ENCODE measurements at regions not wholly inside any gene's neighbourhood (a gene's known extent, or its start where the extent isn't known, plus 50 kb on each side); places are given as distances from the start of the nearest gene placed in this dataset.

DNA sequence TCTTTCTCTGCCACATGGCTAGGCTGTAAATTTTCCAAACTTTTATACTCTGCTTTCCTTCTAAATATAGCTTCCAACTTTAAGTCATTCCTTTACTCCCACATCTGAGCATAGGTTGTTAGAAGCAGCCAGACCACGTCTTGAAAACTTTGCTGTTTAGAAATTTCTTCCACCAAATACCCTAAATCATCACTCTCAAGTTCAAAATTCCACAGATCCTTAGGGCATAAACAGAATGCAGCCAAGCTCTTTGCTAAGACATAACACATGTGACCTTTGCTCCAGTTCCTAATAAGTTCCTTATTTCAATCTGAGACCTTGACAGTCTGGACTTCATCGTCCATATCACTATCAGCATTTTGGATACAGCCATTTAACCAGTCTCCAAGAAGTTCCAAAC lies 749.9 kb downstream of the METTL15 start:
- DNase-seq = no peak
- intact Hi-C loops (cut with DNase I) = no loop called here
- no peak for ATAC-seq (ENCODE audit: poor library complexity)

DNA sequence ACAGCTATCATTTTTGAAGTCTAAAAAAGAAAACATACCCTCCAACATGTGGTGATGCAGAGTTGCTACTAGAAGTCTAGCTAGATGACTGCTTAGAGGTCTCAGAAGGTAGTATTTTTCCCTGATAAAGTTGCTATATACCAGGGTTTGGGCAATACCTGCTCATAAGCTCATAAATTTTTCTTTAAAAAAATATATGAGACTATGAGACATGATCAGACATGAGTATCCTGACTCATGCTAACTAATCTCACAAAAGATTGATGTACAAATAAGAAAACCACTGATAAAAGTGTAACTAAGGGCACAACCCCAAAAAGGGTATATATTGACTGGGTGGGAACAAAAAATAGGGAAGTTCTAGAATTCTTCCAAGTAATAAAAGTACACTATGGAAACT lies 740.9 kb downstream of the METTL15 start:
- no peak for ATAC-seq (ENCODE audit: poor library complexity)
- DNase-seq = no peak
- intact Hi-C loops (cut with DNase I) = no loop called here

DNA sequence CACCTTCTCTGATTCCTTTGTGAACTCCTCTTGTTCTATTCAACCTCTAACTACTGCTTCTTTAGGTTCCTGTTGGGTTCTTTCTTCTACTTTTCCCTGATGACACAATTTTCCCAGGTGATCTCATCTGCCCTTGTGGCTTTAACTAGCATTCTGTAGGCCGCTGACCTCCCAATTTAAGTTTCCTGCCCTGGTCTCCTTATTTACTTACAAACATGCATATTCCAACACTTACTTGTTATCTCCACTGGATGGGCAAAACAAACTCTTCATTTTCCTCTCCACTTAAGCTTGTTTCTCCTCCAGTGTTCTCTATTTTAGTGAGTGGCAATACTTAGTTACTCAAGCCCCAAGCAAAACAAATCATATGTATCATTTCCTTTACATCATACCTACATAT lies 734.5 kb downstream of the METTL15 start:
- intact Hi-C loops (cut with DNase I) = no loop called here
- ATAC-seq (ENCODE audit: poor library complexity) (no peak), DNase-seq (no peak)

GRCh38 chr11:28838741-28839140 lies 730.6 kb downstream of the METTL15 start:
- no peak for DNase-seq
- intact Hi-C loops (cut with DNase I) = no loop called here
- ATAC-seq (ENCODE audit: poor library complexity) = no peak

GRCh38 chr11:28837599-28837998 lies 729.4 kb downstream of the METTL15 start:
- ATAC-seq (ENCODE audit: poor library complexity) = no peak
- DNase-seq = no peak
- intact Hi-C loops (cut with DNase I) = no loop called here

- intact Hi-C loops (cut with DNase I) = no loop called here
- DNase-seq (no peak), ATAC-seq (ENCODE audit: poor library complexity) (no peak)
These were observed 728.3 kb downstream of the METTL15 start for GRCh38 chr11:28836285-28837081.

DNA sequence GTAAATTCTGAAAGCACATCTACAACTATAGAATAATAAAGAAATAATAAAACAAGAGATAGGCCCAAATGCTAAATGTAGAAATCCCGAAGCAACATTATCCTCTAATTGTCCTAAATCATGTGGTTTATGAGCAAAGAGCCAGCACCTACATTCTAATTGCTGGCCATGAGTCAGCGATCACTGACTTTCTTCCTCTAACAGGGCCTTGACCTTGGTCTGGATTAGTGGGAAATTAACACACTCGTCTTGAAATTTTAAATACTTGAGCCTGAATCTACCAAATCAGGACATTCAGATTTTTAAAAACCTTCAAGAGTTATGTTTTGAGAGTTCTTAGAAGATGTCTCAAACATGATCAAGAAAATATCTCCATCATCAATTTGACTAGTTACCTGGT lies 727.6 kb downstream of the METTL15 start:
- DNase-seq (no peak), ATAC-seq (ENCODE audit: poor library complexity) (no peak)
- intact Hi-C loops (cut with DNase I) = no loop called here

DNA sequence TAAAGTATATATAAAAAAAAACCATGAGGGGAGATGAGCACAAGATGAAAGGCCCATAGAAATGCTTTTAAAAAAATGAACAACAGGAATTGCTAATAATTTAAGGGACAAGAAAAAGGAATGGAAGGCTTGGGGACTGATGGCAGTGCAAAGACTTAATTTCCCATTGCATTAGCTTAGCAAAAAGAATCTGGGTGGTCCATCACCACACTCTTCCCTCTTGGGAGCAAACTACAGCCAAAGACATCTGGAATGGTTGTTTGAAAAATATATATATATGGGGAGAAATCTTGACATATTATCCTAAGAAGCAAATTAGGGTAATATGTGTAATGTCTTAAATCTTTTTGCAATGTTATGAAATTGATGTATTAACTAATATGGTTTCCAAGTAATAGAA lies 727.1 kb downstream of the METTL15 start:
- intact Hi-C loops (cut with DNase I) = no loop called here
- ATAC-seq (ENCODE audit: poor library complexity) = no peak
- DNase-seq = no peak

DNA sequence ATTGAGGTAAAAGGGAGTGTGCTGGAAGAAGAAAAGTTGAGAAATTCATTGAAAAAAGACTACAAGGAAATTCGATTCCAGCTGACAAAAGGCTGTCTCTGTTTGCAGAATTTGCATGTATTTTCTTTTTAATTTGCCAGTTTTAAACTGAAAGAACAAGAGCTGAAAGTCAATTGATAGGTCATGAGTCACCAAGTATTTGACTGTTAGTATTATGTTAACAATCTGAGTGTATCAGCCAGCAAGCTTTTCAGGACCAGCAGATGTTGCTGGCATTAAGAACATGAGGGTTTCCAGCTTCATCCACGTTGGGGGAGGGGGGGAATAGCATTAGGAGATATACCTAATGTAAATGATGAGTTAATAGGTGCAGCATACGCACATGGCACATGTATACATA lies 726.7 kb downstream of the METTL15 start:
- intact Hi-C loops (cut with DNase I) = no loop called here
- ATAC-seq (ENCODE audit: poor library complexity) (no peak), DNase-seq (no peak)

DNA sequence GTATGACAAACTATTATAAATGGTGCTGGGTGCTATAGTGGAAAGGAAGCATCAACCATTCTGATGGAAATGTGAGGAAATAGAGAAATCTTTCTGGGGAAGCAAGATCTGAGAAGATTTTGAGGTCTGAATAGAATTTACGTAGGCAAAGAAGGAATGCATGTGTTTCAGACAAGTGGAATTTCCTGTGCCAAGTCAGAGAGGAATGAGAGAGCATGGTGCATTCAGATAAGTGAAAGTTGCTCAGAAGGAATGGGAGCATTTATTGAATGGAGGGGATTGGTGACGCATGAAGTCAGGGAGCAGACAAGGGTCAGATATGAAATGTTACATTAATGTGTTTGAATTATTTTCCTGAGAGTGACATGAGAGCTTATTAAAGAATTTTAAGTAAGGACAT lies 725.5 kb downstream of the METTL15 start:
- ATAC-seq (ENCODE audit: poor library complexity) (no peak), DNase-seq (no peak)
- intact Hi-C loops (cut with DNase I) = no loop called here

DNA sequence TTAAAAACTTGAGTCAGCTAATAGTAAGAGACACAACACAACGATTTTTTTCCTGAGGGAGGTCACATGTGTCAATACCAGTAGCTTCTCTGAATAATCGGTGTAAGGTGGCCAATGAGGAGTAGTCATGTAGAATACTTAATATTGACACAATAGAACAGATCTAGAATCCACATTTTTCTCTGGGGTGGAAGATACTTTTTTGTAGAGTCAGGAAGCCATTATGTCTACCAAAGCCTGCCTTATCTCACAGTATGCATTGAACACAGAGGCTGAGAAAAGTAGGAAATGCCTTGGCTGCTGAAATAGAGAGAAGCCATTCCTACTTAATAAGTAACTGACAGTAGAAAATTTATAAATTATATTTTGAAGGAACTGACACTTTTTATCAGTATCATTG lies 725.0 kb downstream of the METTL15 start:
- ATAC-seq (ENCODE audit: poor library complexity) (no peak), DNase-seq (no peak)
- intact Hi-C loops (cut with DNase I) = no loop called here

DNA sequence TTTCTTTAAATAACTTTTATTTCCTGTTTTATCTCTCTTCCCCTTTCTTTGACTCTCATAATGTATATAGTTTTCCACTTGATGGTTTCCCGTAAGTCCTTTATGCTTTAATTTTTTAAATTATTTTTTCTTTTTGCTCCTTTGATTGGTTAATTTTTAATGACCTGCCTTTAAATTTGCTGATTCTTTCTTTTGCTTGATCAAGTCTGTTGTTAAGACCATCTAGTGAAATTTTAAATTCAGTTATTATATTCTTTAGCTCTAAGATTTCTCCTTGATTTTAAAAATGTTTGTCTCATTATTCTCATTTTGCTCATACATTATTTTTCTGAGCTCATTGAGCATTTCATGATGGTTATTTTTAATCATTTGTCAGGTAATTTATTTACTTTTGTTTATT lies 718.6 kb downstream of the METTL15 start:
- no peak for DNase-seq
- intact Hi-C loops (cut with DNase I) = no loop called here
- ATAC-seq (ENCODE audit: poor library complexity) = no peak

GRCh38 chr11:28822576-28822975 lies 714.4 kb downstream of the METTL15 start:
- DNase-seq (no peak), ATAC-seq (ENCODE audit: poor library complexity) (no peak)

GRCh38 chr11:28820296-28820989 lies 712.3 kb downstream of the METTL15 start:
- intact Hi-C loops (cut with DNase I) = no loop called here
- DNase-seq (no peak), ATAC-seq (ENCODE audit: poor library complexity) (no peak)

More at GRCh38 chr11:28822576-28822975, 714.4 kb downstream of the METTL15 start:
- intact Hi-C loops (cut with DNase I) = no loop called here

GRCh38 chr11:28819741-28820140 lies 711.6 kb downstream of the METTL15 start:
- no peak for ATAC-seq (ENCODE audit: poor library complexity)
- DNase-seq = no peak
- intact Hi-C loops (cut with DNase I) = no loop called here

DNA sequence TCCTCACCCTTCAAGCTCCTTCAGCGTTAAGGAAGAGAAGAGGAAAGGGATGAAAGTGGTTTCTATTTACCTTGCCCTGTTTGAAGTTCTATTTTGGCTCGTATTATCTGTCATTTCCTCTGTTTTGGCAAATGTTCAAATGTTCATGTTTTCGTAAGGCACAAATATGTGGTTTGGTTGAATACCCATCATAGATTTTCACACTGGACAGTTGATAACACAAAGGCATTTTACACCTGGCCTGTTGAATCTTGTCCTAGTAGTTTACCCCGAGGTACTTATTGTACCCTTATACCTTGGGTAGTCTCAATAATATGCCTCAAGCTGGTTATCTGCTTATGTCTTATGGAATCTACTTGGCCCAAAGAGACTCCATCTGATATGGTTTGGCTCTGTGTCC lies 706.9 kb downstream of the METTL15 start:
- intact Hi-C loops (cut with DNase I) = no loop called here
- ATAC-seq (ENCODE audit: poor library complexity) (no peak), DNase-seq (no peak)

DNA sequence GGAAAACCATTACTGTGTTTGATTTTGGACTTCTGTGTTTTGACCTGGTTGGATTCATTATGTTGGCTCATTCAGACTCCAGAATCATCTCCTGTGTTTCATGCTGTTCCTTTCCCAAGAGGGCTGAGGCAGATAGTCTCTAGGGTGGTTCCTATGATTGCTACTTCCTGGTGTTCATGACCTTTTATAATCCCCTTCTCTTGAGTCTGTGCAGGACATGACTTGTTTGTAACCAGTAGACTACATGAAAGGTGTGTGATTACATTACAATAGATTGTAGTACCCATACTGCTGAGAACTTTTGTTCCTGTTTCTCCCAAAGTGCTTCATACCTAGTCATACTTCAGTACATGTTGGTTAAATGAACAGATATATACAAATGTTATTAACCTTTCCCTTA lies 700.6 kb downstream of the METTL15 start:
- no peak for DNase-seq
- no peak for ATAC-seq (ENCODE audit: poor library complexity)
- intact Hi-C loops (cut with DNase I) = no loop called here

GRCh38 chr11:28799316-28799715 lies 691.1 kb downstream of the METTL15 start:
- DNase-seq (no peak), ATAC-seq (ENCODE audit: poor library complexity) (no peak)
- intact Hi-C loops (cut with DNase I) = no loop called here

DNA sequence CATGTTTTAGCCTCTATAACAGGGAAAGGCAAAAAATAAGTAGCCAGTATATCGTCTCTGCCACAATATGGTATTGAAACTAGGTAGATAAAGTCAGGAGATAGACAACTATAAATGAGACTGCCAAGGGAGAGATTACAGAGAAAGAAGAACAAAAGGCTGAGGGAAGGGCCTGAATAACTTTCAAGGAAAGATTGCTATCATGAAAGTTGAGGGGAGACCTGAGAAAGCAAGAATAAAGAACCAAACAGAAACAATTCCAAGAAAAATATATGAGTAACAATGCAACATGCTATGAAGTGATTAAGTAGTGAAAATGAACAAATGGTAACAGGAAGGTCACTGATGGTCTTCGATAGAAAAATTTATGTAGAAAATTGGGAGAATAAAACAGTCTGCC lies 690.1 kb downstream of the METTL15 start:
- ATAC-seq (ENCODE audit: poor library complexity) (no peak), DNase-seq (no peak)
- intact Hi-C loops (cut with DNase I) = no loop called here

DNA sequence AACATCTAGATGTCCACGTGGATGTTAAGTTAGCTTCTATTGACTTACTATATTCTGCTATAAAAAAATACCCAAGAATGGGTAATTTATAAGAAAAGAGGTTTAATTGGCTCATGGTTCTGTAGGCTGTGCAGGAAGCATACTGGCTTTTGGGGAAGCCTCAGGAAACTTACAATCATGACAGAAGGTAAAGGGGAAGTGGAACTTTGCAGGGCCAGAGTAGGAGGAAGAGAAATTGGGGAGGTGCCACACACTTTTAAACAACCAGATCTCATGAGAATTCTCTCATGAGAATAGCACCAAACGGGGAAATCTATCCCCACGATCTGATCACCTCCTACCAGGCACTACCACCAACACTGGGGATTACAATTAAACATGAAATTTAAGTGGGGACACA lies 689.3 kb downstream of the METTL15 start:
- intact Hi-C loops (cut with DNase I) = no loop called here
- ATAC-seq (ENCODE audit: poor library complexity) = no peak
- no peak for DNase-seq

DNA sequence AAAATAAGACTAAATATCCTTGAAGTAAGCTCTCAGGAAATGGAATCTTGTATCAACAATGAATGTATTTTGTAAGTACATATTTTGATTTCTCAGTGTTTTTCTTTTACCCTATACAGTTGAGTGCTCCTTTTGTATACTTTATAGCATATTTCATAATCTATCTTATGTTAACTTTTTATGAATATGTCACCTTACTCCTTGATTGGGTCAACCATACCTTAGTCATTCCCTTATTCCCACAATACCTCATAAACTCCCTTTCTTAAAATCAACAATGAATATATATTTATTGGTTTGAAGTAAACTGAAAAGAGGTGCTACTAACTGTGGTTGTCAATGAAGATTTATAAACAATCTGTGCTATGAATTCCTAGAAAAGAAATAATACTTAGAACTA lies 686.2 kb downstream of the METTL15 start:
- intact Hi-C loops (cut with DNase I) = no loop called here
- ATAC-seq (ENCODE audit: poor library complexity) (no peak), DNase-seq (no peak)
